ENCODE measurements at regions not wholly inside any gene's neighbourhood (a gene's known extent, or its start where the extent isn't known, plus 50 kb on each side); places are given as distances from the start of the nearest gene placed in this dataset.

DNA sequence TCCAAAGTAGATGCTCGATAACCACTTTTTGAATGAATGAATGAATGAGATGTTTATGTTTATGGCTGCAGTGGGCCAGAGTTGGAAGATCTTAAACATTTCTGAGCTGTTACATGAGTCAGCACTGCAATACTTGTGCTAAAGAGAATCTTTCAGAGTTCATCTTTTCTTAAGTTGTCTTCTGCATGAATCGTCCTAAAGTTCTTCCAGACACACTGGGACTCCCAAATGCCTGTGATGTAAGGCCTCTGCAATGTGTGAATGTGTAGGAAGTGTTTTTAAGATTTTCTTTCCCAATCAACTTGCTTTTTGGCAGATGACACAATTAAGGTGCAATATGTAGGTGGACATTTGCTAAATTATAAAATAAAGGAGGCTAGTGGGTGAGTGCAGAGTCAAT lies 50.3 kb upstream of the TRIM9 start:
- no peak for ATAC-seq
- TF ChIP-seq, protein P1, sequence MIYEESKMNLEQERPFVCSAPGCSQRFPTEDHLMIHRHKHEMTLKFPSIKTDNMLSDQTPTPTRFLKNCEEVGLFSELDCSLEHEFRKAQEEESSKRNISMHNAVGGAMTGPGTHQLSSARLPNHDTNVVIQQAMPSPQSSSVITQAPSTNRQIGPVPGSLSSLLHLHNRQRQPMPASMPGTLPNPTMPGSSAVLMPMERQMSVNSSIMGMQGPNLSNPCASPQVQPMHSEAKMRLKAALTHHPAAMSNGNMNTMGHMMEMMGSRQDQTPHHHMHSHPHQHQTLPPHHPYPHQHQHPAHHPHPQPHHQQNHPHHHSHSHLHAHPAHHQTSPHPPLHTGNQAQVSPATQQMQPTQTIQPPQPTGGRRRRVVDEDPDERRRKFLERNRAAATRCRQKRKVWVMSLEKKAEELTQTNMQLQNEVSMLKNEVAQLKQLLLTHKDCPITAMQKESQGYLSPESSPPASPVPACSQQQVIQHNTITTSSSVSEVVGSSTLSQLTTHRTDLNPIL (CRISPR knock-in tag; IDR thresholded peaks at IDR 0.05; ENCODE audit: low read depth): no peak
- TF ChIP-seq OSR1 (CRISPR knock-in tag; IDR thresholded peaks at IDR 0.05) (no peak), ARNTL (CRISPR knock-in tag; IDR thresholded peaks at IDR 0.05; ENCODE audit: borderline replicate concordance, low read depth) (no peak), ZNF8 (CRISPR knock-in tag; IDR thresholded peaks at IDR 0.05) (no peak), TCF4 (CRISPR knock-in tag; IDR thresholded peaks at IDR 0.05; ENCODE audit: borderline replicate concordance) (no peak), ISL1 (CRISPR knock-in tag; IDR thresholded peaks at IDR 0.05) (no peak), CSRNP3 (CRISPR knock-in tag; IDR thresholded peaks at IDR 0.05) (no peak), GLIS3 (CRISPR knock-in tag; IDR thresholded peaks at IDR 0.05) (no peak), ZNF565 (CRISPR knock-in tag; conservative IDR thresholded peaks at IDR 0.05; ENCODE audit: low read depth) (no peak), ESRRG (CRISPR knock-in tag; IDR thresholded peaks at IDR 0.05) (no peak), BACH2 (CRISPR knock-in tag; IDR thresholded peaks at IDR 0.05; ENCODE audit: borderline replicate concordance) (no peak), ZFP3 (CRISPR knock-in tag; IDR thresholded peaks at IDR 0.05) (no peak), TOX (CRISPR knock-in tag; IDR thresholded peaks at IDR 0.05; ENCODE audit: borderline replicate concordance) (no peak), ZC3H10 (CRISPR knock-in tag; IDR thresholded peaks at IDR 0.05) (no peak), ZFP30 (CRISPR knock-in tag; IDR thresholded peaks at IDR 0.05) (no peak), SNAI2 (CRISPR knock-in tag; IDR thresholded peaks at IDR 0.05) (no peak)
- TF ChIP-seq, protein P2, sequence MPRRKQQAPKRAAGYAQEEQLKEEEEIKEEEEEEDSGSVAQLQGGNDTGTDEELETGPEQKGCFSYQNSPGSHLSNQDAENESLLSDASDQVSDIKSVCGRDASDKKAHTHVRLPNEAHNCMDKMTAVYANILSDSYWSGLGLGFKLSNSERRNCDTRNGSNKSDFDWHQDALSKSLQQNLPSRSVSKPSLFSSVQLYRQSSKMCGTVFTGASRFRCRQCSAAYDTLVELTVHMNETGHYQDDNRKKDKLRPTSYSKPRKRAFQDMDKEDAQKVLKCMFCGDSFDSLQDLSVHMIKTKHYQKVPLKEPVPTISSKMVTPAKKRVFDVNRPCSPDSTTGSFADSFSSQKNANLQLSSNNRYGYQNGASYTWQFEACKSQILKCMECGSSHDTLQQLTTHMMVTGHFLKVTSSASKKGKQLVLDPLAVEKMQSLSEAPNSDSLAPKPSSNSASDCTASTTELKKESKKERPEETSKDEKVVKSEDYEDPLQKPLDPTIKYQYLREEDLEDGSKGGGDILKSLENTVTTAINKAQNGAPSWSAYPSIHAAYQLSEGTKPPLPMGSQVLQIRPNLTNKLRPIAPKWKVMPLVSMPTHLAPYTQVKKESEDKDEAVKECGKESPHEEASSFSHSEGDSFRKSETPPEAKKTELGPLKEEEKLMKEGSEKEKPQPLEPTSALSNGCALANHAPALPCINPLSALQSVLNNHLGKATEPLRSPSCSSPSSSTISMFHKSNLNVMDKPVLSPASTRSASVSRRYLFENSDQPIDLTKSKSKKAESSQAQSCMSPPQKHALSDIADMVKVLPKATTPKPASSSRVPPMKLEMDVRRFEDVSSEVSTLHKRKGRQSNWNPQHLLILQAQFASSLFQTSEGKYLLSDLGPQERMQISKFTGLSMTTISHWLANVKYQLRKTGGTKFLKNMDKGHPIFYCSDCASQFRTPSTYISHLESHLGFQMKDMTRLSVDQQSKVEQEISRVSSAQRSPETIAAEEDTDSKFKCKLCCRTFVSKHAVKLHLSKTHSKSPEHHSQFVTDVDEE (CRISPR knock-in tag; IDR thresholded peaks at IDR 0.05): no peak

DNA sequence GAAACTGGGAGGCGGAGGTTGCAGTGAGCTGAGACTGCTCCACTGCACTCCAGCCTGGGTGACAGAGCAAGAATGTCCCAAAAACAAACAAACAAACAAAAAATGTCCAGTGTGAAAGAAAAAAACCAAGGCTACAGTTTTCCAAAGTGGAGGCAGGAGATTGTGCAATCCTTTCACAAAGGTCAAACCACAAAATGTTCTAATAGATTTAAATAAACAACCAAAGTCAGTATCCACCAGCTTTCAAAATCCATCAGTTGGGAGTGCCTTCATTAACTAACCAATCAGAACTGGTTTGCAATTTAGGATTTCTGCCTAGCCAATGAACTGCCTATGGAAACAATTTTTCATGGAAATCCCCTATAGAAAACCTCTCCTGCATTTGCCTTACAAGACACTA lies 52.3 kb upstream of the TRIM9 start:
- no peak for TF ChIP-seq ESRRG (CRISPR knock-in tag; IDR thresholded peaks at IDR 0.05)
- TF ChIP-seq POU6F1 (CRISPR knock-in tag; IDR thresholded peaks at IDR 0.05; ENCODE audit: borderline replicate concordance, low read depth): no peak
- no peak for TF ChIP-seq ZNF8 (CRISPR knock-in tag; IDR thresholded peaks at IDR 0.05)
- no peak for TF ChIP-seq ZFP30 (CRISPR knock-in tag; IDR thresholded peaks at IDR 0.05)
- no peak for TF ChIP-seq ISL1 (CRISPR knock-in tag; IDR thresholded peaks at IDR 0.05)
- TF ChIP-seq, protein P1 (CRISPR knock-in tag; IDR thresholded peaks at IDR 0.05; ENCODE audit: low read depth): no peak
- no peak for TF ChIP-seq ARNTL (CRISPR knock-in tag; IDR thresholded peaks at IDR 0.05; ENCODE audit: borderline replicate concordance, low read depth)
- TF ChIP-seq ZC3H10 (CRISPR knock-in tag; IDR thresholded peaks at IDR 0.05): no peak
- TF ChIP-seq SNAI2 (CRISPR knock-in tag; IDR thresholded peaks at IDR 0.05): no peak
- no peak for TF ChIP-seq OSR1 (CRISPR knock-in tag; IDR thresholded peaks at IDR 0.05)
- TF ChIP-seq TOX (CRISPR knock-in tag; IDR thresholded peaks at IDR 0.05; ENCODE audit: borderline replicate concordance): no peak
- no peak for TF ChIP-seq CSDC2 (CRISPR knock-in tag; IDR thresholded peaks at IDR 0.05)
- no peak for TF ChIP-seq RARB (CRISPR knock-in tag; IDR thresholded peaks at IDR 0.05)
- TF ChIP-seq GLIS3 (CRISPR knock-in tag; IDR thresholded peaks at IDR 0.05): no peak
- no peak for TF ChIP-seq CSRNP3 (CRISPR knock-in tag; IDR thresholded peaks at IDR 0.05)
- TF ChIP-seq PPARA (CRISPR knock-in tag; IDR thresholded peaks at IDR 0.05; ENCODE audit: borderline replicate concordance): no peak
- no peak for TF ChIP-seq ZNF565 (CRISPR knock-in tag; conservative IDR thresholded peaks at IDR 0.05; ENCODE audit: low read depth)
- no peak for TF ChIP-seq BACH2 (CRISPR knock-in tag; IDR thresholded peaks at IDR 0.05; ENCODE audit: borderline replicate concordance)
- ATAC-seq: no peak
